SK-N-SH treated with all-trans-retinoic acid at 6 μM for 48 hours (cell line): ENCODE measurements at regions not wholly inside any gene's neighbourhood (a gene's known extent, or its start where the extent isn't known, plus 50 kb on each side); places are given as distances from the start of the nearest gene placed in this dataset.

Experiments
- ATAC-seq: fragments of 200-7000 bp; cut with Tn5 transposase; 3 replicates; pipeline ENCODE4 v1.9.1; 2020; ENCODE audit warnings: mild to moderate bottlenecking, moderate library complexity
- ARNTL ChIP-seq: fragments of 450-650 bp; formaldehyde crosslinking; IDR thresholded peaks from 2 replicates; pipeline ENCODE4 v1.5.0; 2020; ENCODE audit warnings: low read depth, mild to moderate bottlenecking, moderate library complexity, borderline replicate concordance
- BACH2 ChIP-seq: fragments of 250-450 bp; sonication (Bioruptor Pico); IDR thresholded peaks from 2 replicates; pipeline ENCODE4 v1.9.0; 2021; ENCODE audit warnings: mild to moderate bottlenecking, borderline replicate concordance
- CREB5 ChIP-seq: fragments of 250-450 bp; sonication (Bioruptor Pico); IDR thresholded peaks from 2 replicates; pipeline ENCODE4 v1.5.1; 2020; ENCODE audit warnings: low read depth, mild to moderate bottlenecking, moderate library complexity
- CSDC2 ChIP-seq: fragments of 250-450 bp; sonication (Bioruptor Pico); IDR thresholded peaks from 2 replicates; pipeline ENCODE4 v1.5.0; 2020; ENCODE audit warnings: mild to moderate bottlenecking, moderate library complexity
- CSRNP3 ChIP-seq: fragments of 250-450 bp; sonication (Bioruptor Pico); IDR thresholded peaks from 2 replicates; pipeline ENCODE4 v1.5.1; 2021; ENCODE audit warnings: mild to moderate bottlenecking, moderate library complexity
- ESRRG ChIP-seq: fragments of 250-450 bp; sonication (Bioruptor Pico); IDR thresholded peaks from 2 replicates; pipeline ENCODE4 v1.6.1; 2021; ENCODE audit warnings: mild to moderate bottlenecking
- GLIS3 ChIP-seq: fragments of 250-450 bp; sonication (Bioruptor Pico); IDR thresholded peaks from 2 replicates; pipeline ENCODE4 v1.5.0; 2020; ENCODE audit warnings: mild to moderate bottlenecking, moderate library complexity
- ISL1 ChIP-seq: fragments of 250-450 bp; sonication (Bioruptor Pico); IDR thresholded peaks from 2 replicates; pipeline ENCODE4 v2.1.2; 2022; ENCODE audit warnings: mild to moderate bottlenecking, moderate library complexity
- OSR1 ChIP-seq: fragments of 250-450 bp; sonication (Bioruptor Pico); IDR thresholded peaks from 2 replicates; pipeline ENCODE4 v1.8.0; 2022; ENCODE audit warnings: moderate library complexity, mild to moderate bottlenecking, inconsistent platforms
- PATZ1 ChIP-seq: fragments of 250-450 bp; sonication (Bioruptor Pico); IDR thresholded peaks from 2 replicates; pipeline ENCODE4 v1.8.0; 2020; ENCODE audit warnings: mild to moderate bottlenecking, moderate library complexity, borderline replicate concordance
- POU6F1 ChIP-seq: fragments of 250-450 bp; sonication (Bioruptor Pico); IDR thresholded peaks from 2 replicates; pipeline ENCODE4 v1.8.0; 2021; ENCODE audit warnings: low read depth, mild to moderate bottlenecking, moderate library complexity, borderline replicate concordance
- PPARA ChIP-seq: fragments of 250-450 bp; sonication (Bioruptor Pico); IDR thresholded peaks from 2 replicates; pipeline ENCODE4 v1.5.0; 2020; ENCODE audit warnings: mild to moderate bottlenecking, borderline replicate concordance
- SNAI2 ChIP-seq: fragments of 250-450 bp; sonication (Bioruptor Pico); IDR thresholded peaks from 2 replicates; pipeline ENCODE4 v1.5.0; 2020; ENCODE audit warnings: mild to moderate bottlenecking, moderate library complexity
- TCF4 ChIP-seq: fragments of 250-450 bp; sonication (Bioruptor Pico); IDR thresholded peaks from 2 replicates; pipeline ENCODE4 v1.8.0; 2021; ENCODE audit warnings: mild to moderate bottlenecking, moderate library complexity, borderline replicate concordance
- TOX ChIP-seq: fragments of 250-450 bp; sonication (Bioruptor Pico); IDR thresholded peaks from 2 replicates; pipeline ENCODE4 v1.8.0; 2021; ENCODE audit warnings: mild to moderate bottlenecking, moderate library complexity, borderline replicate concordance
- TSHZ2 ChIP-seq: fragments of 250-450 bp; sonication (Bioruptor Pico); IDR thresholded peaks from 2 replicates; pipeline ENCODE4 v1.5.0; 2020; ENCODE audit warnings: mild to moderate bottlenecking, moderate library complexity
- ZC3H10 ChIP-seq: fragments of 250-450 bp; sonication (Bioruptor Pico); IDR thresholded peaks from 2 replicates; pipeline ENCODE4 v1.5.1; 2021; ENCODE audit warnings: mild to moderate bottlenecking, moderate library complexity
- ZFP3 ChIP-seq: fragments of 250-450 bp; sonication (Bioruptor Pico); IDR thresholded peaks from 2 replicates; pipeline ENCODE4 v1.5.0; 2020; ENCODE audit warnings: mild to moderate bottlenecking, moderate library complexity
- ZFP30 ChIP-seq: fragments of 450-650 bp; formaldehyde crosslinking; IDR thresholded peaks from 2 replicates; pipeline ENCODE4 v1.5.0; 2022; ENCODE audit warnings: mild to moderate bottlenecking, moderate library complexity
- ZNF565 ChIP-seq: fragments of 450-650 bp; formaldehyde crosslinking; conservative IDR thresholded peaks from 2 replicates; pipeline ENCODE4 v1.5.0; 2020; ENCODE audit warnings: low read depth, mild to moderate bottlenecking, moderate library complexity

- no peak for ATAC-seq
- TF ChIP-seq ESRRG (CRISPR knock-in tag), result no peak
- TF ChIP-seq OSR1 (CRISPR knock-in tag), result no peak
- TF ChIP-seq PATZ1 (CRISPR knock-in tag), result no peak
- no peak for TF ChIP-seq ZFP3
- no peak for TF ChIP-seq CSDC2 (CRISPR knock-in tag)
- TF ChIP-seq GLIS3 (CRISPR knock-in tag), result no peak
- no peak for TF ChIP-seq POU6F1
- no peak for TF ChIP-seq TCF4 (CRISPR knock-in tag)
- TF ChIP-seq SNAI2 (CRISPR knock-in tag), result no peak
- TF ChIP-seq CSRNP3 (CRISPR knock-in tag), result no peak
Observed at GRCh38 chr15:38030609-38031008, 96.2 kb downstream of the TMCO5A start.

- TF ChIP-seq ZNF565 (no peak), CSRNP3 (CRISPR knock-in tag) (no peak), ZFP3 (no peak), CSDC2 (CRISPR knock-in tag) (no peak), OSR1 (CRISPR knock-in tag) (no peak), ARNTL (CRISPR knock-in tag) (no peak), TOX (CRISPR knock-in tag) (no peak)
- ATAC-seq, result no peak
Observed at GRCh38 chr15:38035701-38036100, 101.3 kb downstream of the TMCO5A start.

GRCh38 chr15:38036790-38037338, 102.4 kb downstream of the TMCO5A start:
- ATAC-seq, result no peak
- TF ChIP-seq PPARA (CRISPR knock-in tag), result no peak
- TF ChIP-seq ARNTL (CRISPR knock-in tag), result no peak
- TF ChIP-seq ESRRG (CRISPR knock-in tag), result no peak
- TF ChIP-seq POU6F1, result no peak
- no peak for TF ChIP-seq CREB5 (CRISPR knock-in tag)
- TF ChIP-seq GLIS3 (CRISPR knock-in tag), result no peak
- TF ChIP-seq PATZ1 (CRISPR knock-in tag), result no peak
- no peak for TF ChIP-seq BACH2
- no peak for TF ChIP-seq ZFP3
- no peak for TF ChIP-seq ISL1 (CRISPR knock-in tag)
- no peak for TF ChIP-seq ZC3H10 (CRISPR knock-in tag)
- TF ChIP-seq TCF4 (CRISPR knock-in tag), result no peak
- no peak for TF ChIP-seq CSRNP3 (CRISPR knock-in tag)
- no peak for TF ChIP-seq TOX (CRISPR knock-in tag)
- no peak for TF ChIP-seq ZFP30
- no peak for TF ChIP-seq TSHZ2 (CRISPR knock-in tag)
